SK-MEL-5 (cell line): ENCODE measurements at regions not wholly inside any gene's neighbourhood (a gene's known extent, or its start where the extent isn't known, plus 50 kb on each side); places are given as distances from the start of the nearest gene placed in this dataset.

Experiments used
- DNase-seq: peaks from one replicate; pipeline ENCODE4 v3.0.0-alpha.2; 2016; ENCODE audit warnings: low read depth, low spot score
- in situ Hi-C: cut with HindIII; loops from 2 replicates; pipeline ENCODE4 v1.10.0; 2016; ENCODE audit warnings: low sequenced_read_pairs, high pct_unique_total_duplicates, low pct_unique_long_range_greater_than_20kb

GRCh38 chr5:62718324-62718723, 139.7 kb downstream of the LRRC70 start:
- in situ Hi-C loops = no loop called here
- DNase-seq = peak; percentile 2

- peak; percentile 8 for DNase-seq
Observed at GRCh38 chr5:62717301-62717933, 138.8 kb downstream of the LRRC70 start.

GRCh38 chr5:62714296-62714695, 135.7 kb downstream of the LRRC70 start:
- DNase-seq = no peak
- in situ Hi-C loops = no loop called here

More at GRCh38 chr5:62717301-62717933, 138.8 kb downstream of the LRRC70 start:
- in situ Hi-C loops = no loop called here

- no peak for DNase-seq
- in situ Hi-C loops = no loop called here
Observed at GRCh38 chr5:62708481-62709325, 130.1 kb downstream of the LRRC70 start.

DNA sequence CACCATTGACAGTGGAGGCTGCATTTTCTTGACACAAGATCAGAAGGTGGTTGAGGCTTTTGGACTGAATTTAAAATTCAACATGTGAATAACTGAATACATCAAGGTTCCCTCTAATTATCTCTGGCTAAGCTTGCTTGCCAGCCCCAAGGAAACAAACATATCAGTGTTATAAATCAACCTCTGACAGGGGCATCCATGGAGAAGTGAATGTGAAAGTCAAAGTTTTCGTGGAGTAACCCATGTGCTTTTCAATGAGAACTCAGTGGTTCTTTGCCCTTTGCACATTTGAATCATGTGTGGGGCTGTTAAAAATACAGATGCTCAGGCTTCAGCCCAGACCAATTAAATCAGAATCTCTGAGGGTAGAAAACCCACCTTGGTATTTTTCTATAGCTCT, 128.9 kb downstream of the LRRC70 start:
- DNase-seq = no peak
- in situ Hi-C loops = no loop called here

DNA sequence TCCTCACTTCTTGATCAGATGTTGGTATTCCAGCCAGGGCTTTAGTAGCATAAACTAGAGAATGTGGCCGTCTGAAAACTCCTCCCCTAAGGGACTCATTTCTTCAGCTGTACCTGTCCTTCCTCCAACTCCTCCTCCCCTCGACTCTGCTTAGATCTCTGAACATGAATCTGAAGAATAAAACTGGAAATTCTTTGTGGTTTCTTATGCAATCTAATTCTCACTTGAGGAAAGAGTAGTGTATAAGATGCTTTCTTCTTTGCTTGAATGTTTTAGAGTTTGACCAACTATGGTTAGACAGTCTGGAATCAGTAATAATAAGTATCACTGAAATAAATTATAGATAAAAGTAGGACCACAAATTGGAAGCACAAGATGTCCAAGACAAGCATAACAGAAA, 128.5 kb downstream of the LRRC70 start:
- in situ Hi-C loops = no loop called here
- no peak for DNase-seq

DNA sequence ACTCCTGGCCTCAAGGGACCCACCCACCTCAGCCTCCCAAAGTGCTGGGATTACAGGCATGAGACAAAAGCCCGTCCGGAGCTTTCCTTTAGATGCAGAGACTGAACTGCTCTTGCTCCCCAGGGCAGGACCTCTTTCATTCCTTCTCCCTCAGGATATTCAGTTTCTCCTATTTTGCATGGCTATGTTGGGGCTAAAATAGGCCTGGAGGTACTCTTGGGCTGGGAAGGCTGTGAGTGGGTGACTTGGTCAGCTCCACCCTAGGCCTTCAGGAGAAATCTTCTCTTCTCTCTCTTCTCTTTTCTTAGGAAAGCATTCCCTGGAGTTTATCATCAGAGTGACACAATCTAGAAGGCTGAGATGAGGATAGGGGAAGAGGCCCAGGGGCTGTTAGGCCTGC, 126.4 kb downstream of the LRRC70 start:
- no peak for DNase-seq
- in situ Hi-C loops = no loop called here

DNA sequence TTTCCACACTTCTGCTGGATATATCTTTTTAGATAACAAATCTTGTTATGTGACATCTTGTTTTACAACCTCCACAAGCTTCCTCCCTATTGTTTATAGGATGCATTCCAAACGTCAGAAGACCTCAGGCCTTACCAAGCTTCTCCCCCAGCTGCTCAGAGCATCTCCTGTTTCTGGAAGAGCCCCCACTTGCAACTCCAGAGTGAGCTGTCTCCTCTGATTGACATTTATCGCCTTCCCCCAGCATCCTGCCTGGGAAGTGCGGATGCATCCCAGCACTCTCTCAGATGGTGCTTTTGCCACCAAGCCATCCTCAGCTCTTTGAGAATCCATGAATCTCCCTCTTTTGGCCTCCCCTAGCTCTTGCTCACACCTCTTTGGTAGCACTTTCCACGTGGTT, 123.5 kb downstream of the LRRC70 start:
- no peak for DNase-seq
- in situ Hi-C loops = no loop called here

GRCh38 chr5:62701036-62701435, 122.4 kb downstream of the LRRC70 start:
- DNase-seq = no peak
- in situ Hi-C loops = no loop called here

DNA sequence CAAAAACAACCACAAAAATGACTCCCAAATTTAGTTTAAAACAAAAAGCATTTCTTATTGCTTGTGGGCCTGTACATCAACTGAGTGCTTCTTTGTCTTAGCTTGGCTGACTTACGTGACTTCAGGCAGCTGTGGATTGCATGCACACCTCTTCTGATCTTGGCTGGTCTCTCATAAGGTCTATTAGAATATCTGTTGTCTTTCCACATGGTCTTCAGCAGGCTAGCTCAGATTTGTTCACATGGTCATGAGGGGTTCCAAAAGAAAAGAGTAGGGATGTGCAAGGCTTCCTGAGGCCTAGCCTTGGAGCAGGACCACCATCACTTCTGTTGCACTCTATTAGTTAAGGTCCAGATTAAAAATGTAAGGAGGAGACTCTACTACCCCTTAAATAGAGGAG, 120.1 kb downstream of the LRRC70 start:
- DNase-seq = no peak
- in situ Hi-C loops = no loop called here

- in situ Hi-C loops = no loop called here
- no peak for DNase-seq
Observed at GRCh38 chr5:62695274-62695673, 116.7 kb downstream of the LRRC70 start.

DNA sequence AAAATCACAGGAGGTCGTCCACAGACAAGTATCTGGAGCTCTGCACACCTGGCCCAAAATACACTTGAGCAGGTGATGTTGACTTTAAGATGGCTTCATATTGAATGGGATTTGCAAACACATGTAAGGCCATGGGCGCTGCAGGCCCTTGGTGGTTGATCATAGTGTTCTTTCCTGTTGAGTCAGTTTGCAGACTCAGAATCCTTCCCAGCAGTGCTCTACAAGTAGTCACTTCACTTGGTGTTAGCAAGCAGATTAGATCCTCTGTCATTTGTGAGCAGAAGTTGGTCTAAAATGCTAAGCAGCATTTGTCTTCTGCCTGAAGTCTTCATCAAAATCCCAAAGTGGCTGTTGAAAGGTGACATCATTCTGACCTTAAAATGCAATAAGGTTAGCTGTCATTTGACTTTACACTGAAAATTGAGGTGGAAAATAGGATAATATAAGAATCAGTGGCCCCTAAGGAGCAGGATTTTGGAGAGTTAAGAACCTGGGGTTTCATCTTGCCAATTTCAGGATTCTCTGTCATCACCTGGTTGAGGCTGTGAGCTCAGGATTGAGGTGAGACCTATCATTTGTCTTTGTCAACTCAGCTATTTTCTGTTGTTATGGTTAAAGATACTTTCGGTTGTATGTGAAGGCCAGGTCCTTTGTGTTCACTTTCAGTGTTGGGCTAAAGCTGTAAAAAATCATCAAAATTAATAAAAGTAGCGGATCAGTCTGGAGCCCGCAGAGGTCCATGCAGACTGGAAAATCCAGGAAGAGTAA, 114.5 kb downstream of the LRRC70 start:
- DNase-seq = no peak
- in situ Hi-C loops = no loop called here

- no peak for DNase-seq
- in situ Hi-C loops = no loop called here
Observed at GRCh38 chr5:62691946-62692345, 113.3 kb downstream of the LRRC70 start.

- DNase-seq = no peak
- in situ Hi-C loops = no loop called here
Observed at GRCh38 chr5:62690421-62690820, 111.8 kb downstream of the LRRC70 start.

GRCh38 chr5:62689599-62690368, 111.2 kb downstream of the LRRC70 start:
- no peak for DNase-seq
- in situ Hi-C loops = no loop called here

- in situ Hi-C loops = no loop called here
- DNase-seq = no peak
Observed at GRCh38 chr5:62686692-62687091, 108.1 kb downstream of the LRRC70 start.

DNA sequence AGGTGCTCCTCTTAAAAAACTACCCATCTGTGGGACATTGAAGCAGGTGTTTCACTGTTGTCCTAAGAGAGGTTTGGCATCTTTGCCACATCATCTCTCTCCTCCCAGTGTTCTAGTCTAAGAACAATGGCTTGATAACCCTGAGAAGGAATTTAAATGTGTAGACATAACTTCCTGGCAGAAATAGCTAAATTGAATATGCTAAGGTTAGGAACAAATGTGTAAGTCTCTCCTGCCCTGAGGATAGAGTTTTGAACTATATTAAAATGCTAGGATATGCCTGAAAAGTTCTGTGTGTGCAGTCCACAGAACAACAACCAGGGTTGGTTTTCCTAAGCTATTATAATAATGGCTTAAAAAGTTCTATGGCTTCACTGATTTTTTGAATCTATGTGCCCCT, 106.6 kb downstream of the LRRC70 start:
- in situ Hi-C loops = no loop called here
- DNase-seq = no peak

GRCh38 chr5:62684310-62684709, 105.7 kb downstream of the LRRC70 start:
- DNase-seq = no peak
- in situ Hi-C loops = no loop called here
